ENCODE measurements at regions not wholly inside any gene's neighbourhood (a gene's known extent, or its start where the extent isn't known, plus 50 kb on each side); places are given as distances from the start of the nearest gene placed in this dataset.
A peak's percentile ranks its signal among the peaks of the same experiment; 100 is the strongest.

GRCh38 chr5:85549229-85549628, 1068.5 kb upstream of the COX7C start:
- Histone ChIP-seq H3K23me2 (ENCODE audit: low read depth, low read length) (no peaks in the 10 kb centered on the region), H3K4me1 (replicated peaks in 1 of 4; ENCODE audit: control insufficient read depth in 3 of 4, insufficient read depth in 4 of 4, low read length in 3 of 4) (no peaks in the 10 kb centered on the region), H3K79me1 (ENCODE audit: low read depth, low read length) (no peaks in the 10 kb centered on the region), H2BK5ac (ENCODE audit: low read depth, low read length) (no peak overlapping the region), H3K27ac (ENCODE audit: low read depth, low read length) (no peak overlapping the region), H4K20me1 (replicated peaks in 1 of 2; ENCODE audit: control insufficient read depth in 1 of 2, insufficient read depth in 2 of 2, low read length in 2 of 2) (no peaks in the 10 kb centered on the region), H3K14ac (ENCODE audit: insufficient read length) (no peak overlapping the region), H3K18ac (ENCODE audit: extremely low read depth, low read length) (no peak overlapping the region), H3K4ac (replicated peaks; ENCODE audit: insufficient read length, low read depth, low read length) (no peak overlapping the region), H4K91ac (replicated peaks; ENCODE audit: insufficient read length, low read length) (no peak overlapping the region), H3K9me3 (ENCODE audit: insufficient read depth in 2 of 2, low read depth in 1 of 2, low read length in 1 of 2) (peaks cover 0 to 2% of the 10 kb centered on the region in 2 experiments; a peak in 2 of 4 replicates), H3K4me3 (ENCODE audit: extremely low read depth in 1 of 4, insufficient read depth in 2 of 4, low read depth in 3 of 4, low read length in 4 of 4) (no peak overlapping the region), H4K8ac (ENCODE audit: extremely low read depth, insufficient read depth, low read length) (peak overlapping the region; percentile 57), H3K9ac (replicated peaks in 1 of 4; ENCODE audit: extremely low read depth in 1 of 4, low read depth in 3 of 4, low read length in 3 of 4) (no peak overlapping the region), H2AK5ac (ENCODE audit: low read depth, low read length) (no peak overlapping the region), H2BK120ac (replicated peaks; ENCODE audit: low read depth, low read length) (no peak overlapping the region), H3K36me3 (ENCODE audit: control insufficient read depth in 2 of 4, insufficient read depth in 4 of 4, low read length in 3 of 4) (no peaks in the 10 kb centered on the region), H2BK15ac (ENCODE audit: low read length) (no peak overlapping the region), H3K4me2 (ENCODE audit: insufficient read depth in 1 of 2, low read depth in 2 of 2, low read length in 2 of 2) (no peak overlapping the region), H2BK12ac (ENCODE audit: low read depth, low read length) (no peak overlapping the region), H3K23ac (ENCODE audit: insufficient read length) (no peak overlapping the region), H4K5ac (ENCODE audit: insufficient read length, low read depth, low read length) (no peak overlapping the region), H3K56ac (replicated peaks; ENCODE audit: insufficient read length, low read depth, low read length) (no peak overlapping the region), H3K79me2 (ENCODE audit: control insufficient read depth in 1 of 2, insufficient read depth in 2 of 2, low read length in 2 of 2) (no peaks in the 10 kb centered on the region), H2AFZ (ENCODE audit: low read length) (no peak overlapping the region), H2BK20ac (ENCODE audit: low read length) (no peak overlapping the region), H3K27me3 (replicated peaks in 1 of 4; ENCODE audit: control insufficient read depth in 3 of 4, extremely low read depth in 1 of 4, insufficient read depth in 3 of 4, low read length in 3 of 4) (no peaks in the 10 kb centered on the region)
- POLR2A ChIA-PET (ENCODE audit: partially characterized antibody), result no interaction called here
- CTCF ChIA-PET (ENCODE audit: partially characterized antibody), result no interaction called here
- no peak for FAIRE-seq
- TF ChIP-seq SIN3A (conservative IDR thresholded peaks at IDR 0.05 in 1 of 2, IDR thresholded peaks at IDR 0.05 in 1 of 2; ENCODE audit: low read depth in 1 of 2, low read length in 2 of 2) (no peak), SP4 (IDR thresholded peaks at IDR 0.05; ENCODE audit: low read length) (no peak), JUND (IDR thresholded peaks at IDR 0.05; ENCODE audit: low read length) (no peak), TEAD4 (IDR thresholded peaks at IDR 0.05; ENCODE audit: low read depth, low read length) (no peak), YY1 (IDR thresholded peaks at IDR 0.05; ENCODE audit: low read depth, low read length) (no peak), RAD21 (IDR thresholded peaks at IDR 0.05 in 1 of 2, conservative IDR thresholded peaks at IDR 0.05 in 1 of 2; ENCODE audit: low read depth in 2 of 2, low read length in 2 of 2) (no peak), SRF (IDR thresholded peaks at IDR 0.05; ENCODE audit: low read depth, low read length) (no peak)
- TF ChIP-seq, protein P1, sequence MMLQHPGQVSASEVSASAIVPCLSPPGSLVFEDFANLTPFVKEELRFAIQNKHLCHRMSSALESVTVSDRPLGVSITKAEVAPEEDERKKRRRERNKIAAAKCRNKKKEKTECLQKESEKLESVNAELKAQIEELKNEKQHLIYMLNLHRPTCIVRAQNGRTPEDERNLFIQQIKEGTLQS (IDR thresholded peaks at IDR 0.05; ENCODE audit: insufficient read depth, low read depth, low read length), result no peak
- WGBS, 2 experiments (ENCODE audit: extremely low coverage in 1 of 2, insufficient coverage in 1 of 2, insufficient read length in 1 of 2, insufficient replicate concordance in 2 of 2, low coverage in 1 of 2, low lambda C conversion rate in 2 of 2, missing lambda C conversion rate in 1 of 2), result 92% methylated on average over 10 of the region's 10 CpGs; no CpG with 5 or more reads in 1 of the 2 experiments
- no peak for DNase-seq (ENCODE audit: low read depth in 1 of 2, low spot score in 2 of 2)

Measured in H1 (cell line).